IPS-20b (cell line): ENCODE measurements at regions not wholly inside any gene's neighbourhood (a gene's known extent, or its start where the extent isn't known, plus 50 kb on each side); places are given as distances from the start of the nearest gene placed in this dataset.

ENCODE experiments used
- H3K27ac ChIP-seq: one replicate; pipeline ENCODE4 v1.5.1; 2013; ENCODE audit warnings: low read length
- H3K27me3 ChIP-seq: 2 replicates; pipeline ENCODE4 v1.6.1; 2013; ENCODE audit warnings: mild to moderate bottlenecking, low read length, inconsistent platforms; ENCODE audit not compliant: insufficient read depth
- H3K36me3 ChIP-seq: 2 replicates; pipeline ENCODE4 v1.6.1; 2013; ENCODE audit warnings: low read depth, mild to moderate bottlenecking, inconsistent platforms, low read length, moderate library complexity; ENCODE audit not compliant: insufficient read depth
- H3K4me1 ChIP-seq: 2 replicates; pipeline ENCODE4 v1.6.1; 2013; ENCODE audit warnings: mild to moderate bottlenecking, control low read depth, inconsistent platforms, low read length, moderate library complexity; ENCODE audit not compliant: insufficient read depth
- H3K4me3 ChIP-seq: 2 replicates; pipeline ENCODE4 v1.5.1; 2013; ENCODE audit warnings: mild to moderate bottlenecking, low read length, inconsistent platforms
- H3K9ac ChIP-seq: 2 replicates; pipeline ENCODE4 v1.6.1; 2013; ENCODE audit warnings: low read depth, mild to moderate bottlenecking, inconsistent platforms, low read length, moderate library complexity
- H3K9me3 ChIP-seq: 2 replicates; pipeline ENCODE4 v1.6.1; 2013; ENCODE audit warnings: mild to moderate bottlenecking, low read depth, low read length, inconsistent platforms; ENCODE audit not compliant: insufficient read depth

DNA sequence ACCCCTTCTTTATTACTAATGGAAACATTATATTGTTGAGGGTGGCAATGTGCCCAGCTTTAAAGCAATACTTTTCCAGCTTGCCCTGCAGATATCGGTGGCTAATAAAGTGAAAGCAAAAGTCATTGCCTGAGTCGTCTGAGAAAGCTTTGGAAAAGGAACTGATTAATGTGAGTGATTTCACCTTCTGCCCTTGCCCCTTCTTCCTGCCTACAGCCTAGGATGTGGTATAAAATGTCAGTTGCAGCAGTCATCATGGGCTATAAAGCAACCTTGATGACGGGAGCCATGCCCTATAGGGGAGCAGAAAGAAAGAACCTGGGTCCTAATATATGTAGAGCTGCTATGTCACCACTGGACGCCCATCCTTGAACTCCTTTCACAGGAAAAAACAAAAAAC, 132.4 kb upstream of the USP9X start:
- Histone ChIP-seq H3K4me1 (peaks cover 8% of the 10 kb centered on the region; the same call in 1 of the 2 replicates), H3K27me3 (no peaks in the 10 kb centered on the region), H3K36me3 (no peaks in the 10 kb centered on the region), H3K27ac (no peak overlapping the region), H3K9me3 (no peaks in the 10 kb centered on the region), H3K9ac (no peak overlapping the region), H3K4me3 (no peak overlapping the region)

DNA sequence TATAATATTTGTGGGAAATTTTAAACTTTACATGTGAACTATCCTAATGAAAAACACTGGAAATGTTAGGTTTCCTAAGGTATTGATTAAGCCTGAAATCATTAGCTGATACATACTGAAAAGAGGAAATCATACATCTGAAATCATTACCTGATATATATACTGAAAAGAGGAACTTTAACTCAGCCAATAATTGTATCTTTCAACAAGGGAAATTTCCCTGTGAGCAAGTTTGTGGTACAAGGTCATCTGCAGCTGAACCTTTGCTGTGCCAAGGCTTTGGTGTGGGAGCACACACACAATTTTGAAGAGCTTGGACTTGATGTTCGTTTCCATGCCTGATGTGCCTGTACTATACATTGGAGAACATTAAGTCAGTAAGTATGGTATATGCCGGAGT, 131.9 kb upstream of the USP9X start:
- no peaks in the 10 kb centered on the region for H3K36me3 ChIP-seq
- no peak overlapping the region for H3K4me3 ChIP-seq
- no peak overlapping the region for H3K27ac ChIP-seq
- no peaks in the 10 kb centered on the region for H3K27me3 ChIP-seq
- H3K9ac ChIP-seq = no peak overlapping the region
- H3K9me3 ChIP-seq = no peaks in the 10 kb centered on the region
- H3K4me1 ChIP-seq = peaks cover 8% of the 10 kb centered on the region; the same call in 1 of the 2 replicates

DNA sequence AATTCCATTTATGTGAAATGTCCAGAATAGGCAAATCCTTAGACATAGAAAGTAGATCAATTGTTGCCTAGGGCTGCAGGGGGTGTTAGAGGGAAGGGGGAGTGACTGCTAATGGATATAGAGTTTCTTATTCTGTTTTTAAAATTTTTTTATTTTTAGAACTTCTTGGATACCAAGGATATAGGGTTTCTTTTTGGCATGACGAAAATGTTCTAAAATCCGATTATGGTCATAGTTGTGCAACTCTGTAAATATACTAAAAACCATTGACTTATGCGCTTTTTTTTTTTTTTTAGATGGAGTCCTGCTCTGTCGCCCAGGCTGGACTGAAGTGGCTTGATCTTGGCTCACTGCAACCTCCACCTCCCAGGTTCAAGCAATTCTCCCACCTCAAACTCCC, 125.2 kb upstream of the USP9X start:
- Histone ChIP-seq H3K4me1 (no peaks in the 10 kb centered on the region), H3K36me3 (no peaks in the 10 kb centered on the region), H3K4me3 (no peak overlapping the region), H3K9ac (no peak overlapping the region), H3K27ac (no peak overlapping the region), H3K27me3 (no peaks in the 10 kb centered on the region), H3K9me3 (0 out of 2 replicates have a peak, but pooled peaks cover 5% of the 10 kb centered on the region)

DNA sequence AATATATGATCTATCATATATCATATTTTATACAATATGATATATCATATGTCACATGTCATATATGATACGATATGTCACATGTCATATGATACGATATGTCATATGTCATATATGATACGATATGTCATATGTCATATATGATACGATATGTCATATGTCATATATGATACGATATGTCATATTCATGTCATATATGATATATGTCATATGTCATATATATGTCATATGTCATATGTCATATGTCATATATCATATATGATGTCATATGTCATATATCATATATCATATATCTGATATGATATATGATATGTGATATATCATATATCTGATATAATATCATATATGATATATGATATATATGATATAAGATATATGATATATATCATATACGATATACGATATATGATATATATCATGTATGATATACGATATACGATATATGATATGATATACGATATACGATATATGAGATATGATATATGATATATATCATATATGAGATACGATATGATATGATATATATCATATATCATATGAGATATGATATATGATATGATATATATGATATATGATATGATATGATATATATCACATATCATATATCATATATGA, 122.3 kb upstream of the USP9X start:
- Histone ChIP-seq H3K27me3 (no peaks in the 10 kb centered on the region), H3K9ac (no peak overlapping the region), H3K36me3 (no peaks in the 10 kb centered on the region), H3K27ac (no peak overlapping the region), H3K4me3 (no peak overlapping the region), H3K4me1 (no peaks in the 10 kb centered on the region), H3K9me3 (0 out of 2 replicates have a peak, but pooled peaks cover 5% of the 10 kb centered on the region)

DNA sequence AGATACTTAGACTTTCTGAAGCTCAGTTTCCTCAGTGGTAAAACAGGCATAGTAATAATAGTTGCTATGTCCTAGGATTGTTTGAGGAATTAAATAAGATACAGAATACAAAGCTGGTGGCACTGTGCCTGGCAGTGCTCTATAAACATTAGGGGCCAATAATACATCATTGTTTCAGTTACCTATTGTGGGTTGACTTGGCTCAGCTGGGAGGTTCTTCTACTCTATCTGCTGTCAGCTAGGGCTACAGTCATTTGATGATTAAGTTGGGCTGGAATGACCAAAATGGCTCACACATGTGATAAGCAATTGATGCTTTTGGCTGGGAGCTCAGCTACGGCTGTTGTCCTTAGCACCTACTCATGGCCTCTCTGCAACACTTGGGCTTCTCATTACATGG, 121.2 kb upstream of the USP9X start:
- no peak overlapping the region for H3K9ac ChIP-seq
- no peaks in the 10 kb centered on the region for H3K27me3 ChIP-seq
- no peaks in the 10 kb centered on the region for H3K36me3 ChIP-seq
- 0 out of 2 replicates have a peak, but pooled peaks cover 5% of the 10 kb centered on the region for H3K9me3 ChIP-seq
- no peaks in the 10 kb centered on the region for H3K4me1 ChIP-seq
- no peak overlapping the region for H3K27ac ChIP-seq
- no peak overlapping the region for H3K4me3 ChIP-seq

DNA sequence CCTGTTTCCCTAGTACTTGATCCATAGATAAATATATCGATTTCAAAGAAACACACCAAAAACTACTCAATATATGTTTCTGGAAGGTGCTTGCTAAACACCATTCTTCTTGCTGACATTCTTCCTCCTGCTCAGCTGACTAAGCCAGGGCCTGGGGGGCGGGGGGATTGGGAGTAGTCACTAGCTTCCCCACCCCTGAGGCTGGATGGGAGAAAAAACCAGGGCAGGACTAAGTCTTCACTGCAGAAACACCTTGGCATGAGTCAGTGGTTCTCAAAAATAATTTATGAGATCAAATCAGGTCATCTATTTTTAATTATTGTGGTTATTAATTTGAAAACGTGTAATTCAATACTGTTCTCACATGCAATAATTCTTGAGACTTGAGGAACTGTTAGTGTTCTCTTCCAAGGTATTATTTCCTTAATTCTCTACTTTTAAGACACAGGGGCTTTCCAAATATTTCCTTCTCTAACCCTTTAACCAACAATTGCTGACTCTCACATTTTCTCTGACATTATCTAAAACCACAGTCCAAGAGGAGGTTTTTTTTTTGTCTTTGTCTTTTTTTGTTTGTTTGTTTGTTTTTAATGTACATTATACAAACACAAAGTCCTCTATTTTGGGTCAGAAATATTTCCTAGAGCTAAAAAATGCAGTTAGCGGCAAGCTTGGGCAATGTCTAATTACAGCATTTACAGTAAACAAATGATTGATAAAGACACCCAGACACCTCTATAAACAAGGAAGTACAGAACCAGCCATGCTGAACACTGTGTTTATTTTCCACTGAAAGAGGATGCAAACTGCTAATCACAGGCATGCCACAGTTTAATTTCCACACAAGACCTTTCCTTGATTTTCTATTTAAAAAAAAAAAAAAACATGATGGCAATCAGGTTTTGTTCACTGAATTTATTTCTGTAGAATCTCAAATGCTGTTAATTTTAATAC, 120.3 kb upstream of the USP9X start:
- Histone ChIP-seq H3K27me3 (no peaks in the 10 kb centered on the region), H3K9ac (no peak overlapping the region), H3K4me3 (no peak overlapping the region), H3K9me3 (0 out of 2 replicates have a peak, but pooled peaks cover 5% of the 10 kb centered on the region), H3K36me3 (no peaks in the 10 kb centered on the region), H3K27ac (no peak overlapping the region), H3K4me1 (no peaks in the 10 kb centered on the region)

DNA sequence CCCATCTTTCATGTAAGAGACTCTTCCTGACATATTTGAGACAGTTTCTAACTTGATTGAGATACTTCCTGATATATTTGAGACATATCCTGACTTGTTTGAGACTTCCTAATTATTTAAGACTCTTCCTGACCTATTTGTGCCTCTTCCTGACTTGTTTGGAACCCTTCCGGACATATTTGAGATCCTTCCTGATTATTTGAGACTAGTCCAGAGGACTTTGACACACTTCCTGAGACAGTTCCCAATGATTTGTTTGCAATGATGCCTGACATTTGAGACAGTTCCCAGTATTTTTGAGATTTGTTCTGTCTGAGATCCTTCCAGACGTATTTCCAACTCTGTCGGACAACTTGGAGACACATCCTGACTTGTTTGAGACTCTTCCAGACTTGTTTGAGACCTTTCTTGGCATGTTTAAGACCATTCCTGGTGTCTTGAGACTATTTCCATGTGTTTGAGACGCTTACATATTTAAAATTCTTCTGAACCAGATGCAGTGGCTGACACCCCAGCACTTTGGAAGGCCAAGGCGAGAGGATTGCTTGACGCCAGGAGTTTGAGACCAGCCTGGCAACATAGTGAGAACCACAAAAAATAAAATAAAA, 118.9 kb upstream of the USP9X start:
- H3K4me1 ChIP-seq = no peaks in the 10 kb centered on the region
- 0 out of 2 replicates have a peak, but pooled peaks cover 5% of the 10 kb centered on the region for H3K9me3 ChIP-seq
- H3K36me3 ChIP-seq = no peaks in the 10 kb centered on the region
- H3K9ac ChIP-seq = no peak overlapping the region
- no peak overlapping the region for H3K4me3 ChIP-seq
- H3K27me3 ChIP-seq = no peaks in the 10 kb centered on the region
- no peak overlapping the region for H3K27ac ChIP-seq

DNA sequence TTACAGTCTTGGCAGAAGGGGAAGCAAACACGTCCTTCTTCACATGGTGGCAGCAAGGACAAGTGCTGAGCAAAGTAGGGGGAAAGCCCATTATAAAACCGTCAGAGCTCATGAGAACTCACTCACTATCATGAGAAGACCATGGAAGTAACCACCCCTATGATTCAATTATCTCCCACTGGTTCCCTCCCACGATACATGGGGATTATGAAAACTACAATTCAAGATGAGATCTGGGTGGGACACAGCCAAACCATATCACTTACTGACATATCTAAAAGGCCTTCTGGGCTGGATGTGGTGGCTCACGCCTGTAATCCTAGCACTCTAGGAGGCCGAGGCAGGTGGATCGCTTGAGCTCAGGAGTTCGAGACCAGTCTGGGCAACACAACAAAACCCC, 117.1 kb upstream of the USP9X start:
- Histone ChIP-seq H3K9me3 (0 out of 2 replicates have a peak, but pooled peaks cover 5% of the 10 kb centered on the region), H3K9ac (no peak overlapping the region), H3K4me1 (no peaks in the 10 kb centered on the region), H3K4me3 (no peak overlapping the region), H3K27me3 (no peaks in the 10 kb centered on the region), H3K36me3 (no peaks in the 10 kb centered on the region), H3K27ac (no peak overlapping the region)

DNA sequence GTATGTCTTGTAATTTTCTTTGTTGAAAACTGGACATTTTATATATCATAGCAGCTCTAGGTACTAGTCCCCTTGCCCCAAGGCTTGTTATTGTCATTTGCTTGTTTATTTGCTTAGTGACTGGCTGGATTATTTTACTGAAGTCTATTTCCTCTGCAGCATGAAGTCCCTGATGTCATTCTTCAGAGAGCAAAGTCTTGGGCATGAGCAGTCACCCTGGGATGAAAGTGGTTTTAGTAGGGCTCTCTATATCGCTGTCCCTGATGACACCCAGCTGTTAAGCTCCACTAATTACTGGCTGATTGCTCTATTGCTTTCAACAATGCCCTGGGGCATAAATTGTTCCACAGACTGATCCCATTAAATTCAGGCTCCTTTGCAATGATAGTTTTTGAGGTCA, 113.5 kb upstream of the USP9X start:
- Histone ChIP-seq H3K27ac (no peak overlapping the region), H3K4me1 (no peaks in the 10 kb centered on the region), H3K4me3 (no peak overlapping the region), H3K27me3 (no peaks in the 10 kb centered on the region), H3K9me3 (no peaks in the 10 kb centered on the region), H3K9ac (no peak overlapping the region), H3K36me3 (no peaks in the 10 kb centered on the region)

DNA sequence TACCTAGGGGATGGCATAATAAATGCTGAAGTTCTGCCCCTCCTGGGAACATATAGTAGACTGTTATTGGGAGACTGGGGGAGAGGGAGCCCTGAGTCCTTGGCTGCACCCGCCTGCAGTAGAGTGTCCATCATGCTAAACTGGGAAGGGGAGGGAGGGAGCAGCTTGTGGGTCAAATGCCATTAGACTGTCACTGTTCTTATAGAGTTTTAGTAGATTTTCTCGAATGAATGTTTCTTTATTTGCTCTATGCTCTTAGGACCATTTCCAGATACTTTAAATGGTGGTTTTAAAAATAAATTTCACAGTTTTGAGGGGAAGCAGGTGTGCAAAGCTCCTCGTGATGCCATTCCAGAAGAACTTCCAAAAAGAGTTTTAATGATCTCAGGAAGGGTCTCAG, 111.6 kb upstream of the USP9X start:
- Histone ChIP-seq H3K27ac (no peak overlapping the region), H3K4me3 (no peak overlapping the region), H3K36me3 (no peaks in the 10 kb centered on the region), H3K9me3 (peaks cover 5% of the 10 kb centered on the region; the same call in 1 of the 2 replicates), H3K9ac (no peak overlapping the region), H3K27me3 (no peaks in the 10 kb centered on the region), H3K4me1 (no peaks in the 10 kb centered on the region)

DNA sequence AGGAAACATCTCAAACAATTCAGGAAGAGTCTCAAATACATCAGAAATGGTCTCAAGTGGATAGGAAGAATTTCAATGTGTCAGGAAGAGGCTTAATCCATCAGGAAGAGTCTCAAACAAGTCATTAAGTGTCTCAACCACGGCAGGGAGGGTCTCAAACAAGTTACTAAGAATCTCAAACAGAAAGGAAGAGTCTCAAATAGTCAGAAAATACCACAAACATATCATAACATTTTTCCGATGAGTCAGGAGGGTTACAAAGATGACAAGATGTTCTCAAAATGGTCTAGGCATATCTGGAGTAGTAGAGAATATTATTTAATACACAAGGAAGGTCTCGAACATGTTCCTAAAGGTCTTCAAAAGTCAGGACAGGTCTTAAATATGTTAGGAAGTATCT, 109.3 kb upstream of the USP9X start:
- H3K4me3 ChIP-seq = no peak overlapping the region
- H3K27me3 ChIP-seq = no peaks in the 10 kb centered on the region
- no peaks in the 10 kb centered on the region for H3K36me3 ChIP-seq
- H3K27ac ChIP-seq = no peak overlapping the region
- H3K9ac ChIP-seq = no peak overlapping the region
- H3K9me3 ChIP-seq = peaks cover 5% of the 10 kb centered on the region; the same call in 1 of the 2 replicates
- no peaks in the 10 kb centered on the region for H3K4me1 ChIP-seq
